Liver (tissue), 3 donors: ENCODE measurements at regions not wholly inside any gene's neighbourhood (a gene's known extent, or its start where the extent isn't known, plus 50 kb on each side); places are given as distances from the start of the nearest gene placed in this dataset.

ENCODE experiments used
- ATF3 ChIP-seq: IDR thresholded peaks from 2 replicates; pipeline ENCODE4 v1.6.1; 2016; ENCODE audit warnings: antibody characterized with exemption
- CTCF ChIP-seq: fragments of 150-350 bp; IDR thresholded peaks from 2 replicates; pipeline ENCODE4 v1.5.1; 2017; ENCODE audit warnings: improper control_type of control experiment, low read depth, low read length; ENCODE audit not compliant: missing input control
- FOXA1 ChIP-seq: IDR thresholded peaks from 2 replicates; pipeline ENCODE4 v1.6.1; 2016; ENCODE audit warnings: antibody characterized with exemption
- TAF1 ChIP-seq: conservative IDR thresholded peaks from 2 replicates; pipeline ENCODE4 v1.6.1; 2016; ENCODE audit warnings: antibody characterized with exemption, mild to moderate bottlenecking
- TF ChIP-seq, protein P1 (sequence below): IDR thresholded peaks from 2 replicates; pipeline ENCODE4 v1.6.1; 2016; ENCODE audit warnings: antibody characterized with exemption, mild to moderate bottlenecking
- TF ChIP-seq, protein P2 (sequence below): IDR thresholded peaks from 2 replicates; pipeline ENCODE4 v1.6.1; 2016; ENCODE audit warnings: antibody characterized with exemption
- donor health status: healthy.
- donor health status: healthy.

DNA sequence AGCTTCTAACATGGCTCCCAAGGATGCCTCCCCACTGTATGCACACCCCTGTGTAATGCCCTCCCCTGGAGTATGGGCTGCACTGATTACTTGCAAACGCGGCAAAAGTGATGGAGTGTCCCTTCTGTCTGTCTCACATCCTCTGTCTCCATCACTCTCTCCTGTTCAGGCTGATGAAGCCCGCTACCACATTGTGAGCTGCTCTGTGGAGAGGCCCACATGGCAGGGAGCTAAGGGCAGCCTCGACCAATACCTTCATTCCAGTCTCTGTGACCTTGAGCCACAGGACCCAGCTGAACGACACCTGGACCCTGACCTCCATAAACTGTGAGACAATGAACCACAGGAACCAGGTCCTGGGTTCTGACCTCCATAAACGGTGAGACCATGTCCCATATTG is 154.1 kb upstream of the ETV3 start:
- TF ChIP-seq, protein P1, sequence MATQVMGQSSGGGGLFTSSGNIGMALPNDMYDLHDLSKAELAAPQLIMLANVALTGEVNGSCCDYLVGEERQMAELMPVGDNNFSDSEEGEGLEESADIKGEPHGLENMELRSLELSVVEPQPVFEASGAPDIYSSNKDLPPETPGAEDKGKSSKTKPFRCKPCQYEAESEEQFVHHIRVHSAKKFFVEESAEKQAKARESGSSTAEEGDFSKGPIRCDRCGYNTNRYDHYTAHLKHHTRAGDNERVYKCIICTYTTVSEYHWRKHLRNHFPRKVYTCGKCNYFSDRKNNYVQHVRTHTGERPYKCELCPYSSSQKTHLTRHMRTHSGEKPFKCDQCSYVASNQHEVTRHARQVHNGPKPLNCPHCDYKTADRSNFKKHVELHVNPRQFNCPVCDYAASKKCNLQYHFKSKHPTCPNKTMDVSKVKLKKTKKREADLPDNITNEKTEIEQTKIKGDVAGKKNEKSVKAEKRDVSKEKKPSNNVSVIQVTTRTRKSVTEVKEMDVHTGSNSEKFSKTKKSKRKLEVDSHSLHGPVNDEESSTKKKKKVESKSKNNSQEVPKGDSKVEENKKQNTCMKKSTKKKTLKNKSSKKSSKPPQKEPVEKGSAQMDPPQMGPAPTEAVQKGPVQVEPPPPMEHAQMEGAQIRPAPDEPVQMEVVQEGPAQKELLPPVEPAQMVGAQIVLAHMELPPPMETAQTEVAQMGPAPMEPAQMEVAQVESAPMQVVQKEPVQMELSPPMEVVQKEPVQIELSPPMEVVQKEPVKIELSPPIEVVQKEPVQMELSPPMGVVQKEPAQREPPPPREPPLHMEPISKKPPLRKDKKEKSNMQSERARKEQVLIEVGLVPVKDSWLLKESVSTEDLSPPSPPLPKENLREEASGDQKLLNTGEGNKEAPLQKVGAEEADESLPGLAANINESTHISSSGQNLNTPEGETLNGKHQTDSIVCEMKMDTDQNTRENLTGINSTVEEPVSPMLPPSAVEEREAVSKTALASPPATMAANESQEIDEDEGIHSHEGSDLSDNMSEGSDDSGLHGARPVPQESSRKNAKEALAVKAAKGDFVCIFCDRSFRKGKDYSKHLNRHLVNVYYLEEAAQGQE = no peak
- TF ChIP-seq CTCF = no peak
- TF ChIP-seq TAF1 = no peak
- TF ChIP-seq, protein P2, sequence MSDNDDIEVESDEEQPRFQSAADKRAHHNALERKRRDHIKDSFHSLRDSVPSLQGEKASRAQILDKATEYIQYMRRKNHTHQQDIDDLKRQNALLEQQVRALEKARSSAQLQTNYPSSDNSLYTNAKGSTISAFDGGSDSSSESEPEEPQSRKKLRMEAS = no peak
- no peak for TF ChIP-seq ATF3
- TF ChIP-seq FOXA1 = no peak
